Stomach (tissue), 4 donors: ENCODE measurements at regions not wholly inside any gene's neighbourhood (a gene's known extent, or its start where the extent isn't known, plus 50 kb on each side); places are given as distances from the start of the nearest gene placed in this dataset.

Source experiments
- CTCF ChIP-seq, 7 experiments: fragments of 450-650 bp in 4 of 7; fragments of 200-600 bp in 3 of 7; sonication (generic) in 3 of 7; IDR thresholded peaks; one replicate each; pipeline ENCODE4 v1.5.1; 2016 to 2019; ENCODE audit warnings: antibody characterized with exemption in 7 of 7, control low read depth in 2 of 7, mild to moderate bottlenecking in 1 of 7
- EP300 ChIP-seq: sonication (generic); formaldehyde crosslinking; IDR thresholded peaks from one replicate; pipeline ENCODE4 v1.6.1; 2017; ENCODE audit warnings: antibody characterized with exemption
- POLR2A ChIP-seq, 4 donors: fragments of 450-650 bp; IDR thresholded peaks; one replicate each; pipeline ENCODE4 v1.6.1; 2016; ENCODE audit warnings: antibody characterized with exemption in 4 of 4, control low read depth in 2 of 4, mild to moderate bottlenecking in 1 of 4, moderate library complexity in 1 of 4
- POLR2AphosphoS5 ChIP-seq, 3 donors: sonication (generic); formaldehyde crosslinking; IDR thresholded peaks; one replicate each; pipeline ENCODE4 v1.6.1; 2016; ENCODE audit warnings: antibody characterized with exemption in 3 of 3

- TF ChIP-seq CTCF (IDR thresholded peaks at IDR 0.05) (no peak), POLR2A (IDR thresholded peaks at IDR 0.05) (no peak), EP300 (no peak), POLR2AphosphoS5 (IDR thresholded peaks at IDR 0.05) (no peak)
Observed at GRCh38 chr6:138559143-138559542, 59.8 kb upstream of the NHSL1 start.
